KOPT-K1 (cell line): ENCODE measurements at regions not wholly inside any gene's neighbourhood (a gene's known extent, or its start where the extent isn't known, plus 50 kb on each side); places are given as distances from the start of the nearest gene placed in this dataset.

ENCODE experiments used
- H3K27ac ChIP-seq: fragments of 200-600 bp; sonication (generic); 2 replicates; pipeline ENCODE4 v1.5.1; 2016; ENCODE audit warnings: antibody characterized with exemption, mild to moderate bottlenecking, low read depth, low read length; ENCODE audit not compliant: poor library complexity, severe bottlenecking
- H3K36me3 ChIP-seq: fragments of 200-600 bp; sonication (generic); 2 replicates; pipeline ENCODE4 v1.5.1; 2017; ENCODE audit warnings: antibody characterized with exemption, mild to moderate bottlenecking, low read length, moderate library complexity; ENCODE audit not compliant: insufficient read depth
- H3K9me3 ChIP-seq: fragments of 200-600 bp; sonication (generic); 2 replicates; pipeline ENCODE4 v1.5.1; 2017; ENCODE audit warnings: antibody characterized with exemption, low read length, mild to moderate bottlenecking; ENCODE audit not compliant: insufficient read depth, poor library complexity, severe bottlenecking

DNA sequence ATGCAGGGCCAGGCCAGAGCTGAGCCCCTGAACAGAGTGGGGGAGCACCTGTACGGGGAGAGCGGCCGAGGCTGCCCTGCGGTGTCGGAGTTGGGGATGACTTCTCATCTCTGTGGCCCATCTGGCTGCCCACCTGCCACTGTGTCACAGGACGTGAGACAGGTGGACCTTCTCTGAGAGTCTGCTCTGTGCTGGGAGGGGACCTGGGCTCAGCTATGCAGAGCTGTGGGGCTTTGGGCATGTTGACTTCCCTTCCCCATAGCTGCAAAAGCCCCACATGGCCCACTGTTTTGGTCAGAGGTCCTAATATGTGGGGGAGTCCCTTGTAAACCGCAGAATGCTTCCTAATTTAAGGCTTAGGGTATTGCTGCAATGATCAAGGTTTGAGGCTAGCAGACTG, 68.0 kb upstream of the TRPM1 start:
- H3K9me3 ChIP-seq, result no peaks in the 10 kb centered on the region
- no peak overlapping the region for H3K27ac ChIP-seq
- no peaks in the 10 kb centered on the region for H3K36me3 ChIP-seq

DNA sequence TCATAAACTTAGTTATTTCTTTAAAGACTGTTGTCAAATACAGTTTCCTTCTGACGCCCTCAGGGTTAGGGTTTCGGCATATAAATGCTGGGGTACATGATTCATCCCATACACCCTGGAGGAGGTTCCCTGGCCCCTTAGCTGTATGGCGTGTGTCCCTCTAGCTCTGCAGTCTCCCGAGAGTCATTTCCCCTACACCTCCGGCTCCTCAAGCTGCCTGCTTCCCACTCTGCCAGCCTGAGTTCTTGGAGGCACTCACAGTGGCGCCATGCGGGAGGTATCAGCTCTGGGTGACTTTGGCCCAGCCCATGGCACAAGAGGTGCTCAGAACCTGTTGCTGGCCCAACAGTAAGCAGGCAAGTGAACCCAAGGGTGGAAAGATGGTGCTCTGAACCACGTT, 70.2 kb upstream of the TRPM1 start:
- H3K9me3 ChIP-seq, result no peaks in the 10 kb centered on the region
- no peaks in the 10 kb centered on the region for H3K36me3 ChIP-seq
- no peak overlapping the region for H3K27ac ChIP-seq

DNA sequence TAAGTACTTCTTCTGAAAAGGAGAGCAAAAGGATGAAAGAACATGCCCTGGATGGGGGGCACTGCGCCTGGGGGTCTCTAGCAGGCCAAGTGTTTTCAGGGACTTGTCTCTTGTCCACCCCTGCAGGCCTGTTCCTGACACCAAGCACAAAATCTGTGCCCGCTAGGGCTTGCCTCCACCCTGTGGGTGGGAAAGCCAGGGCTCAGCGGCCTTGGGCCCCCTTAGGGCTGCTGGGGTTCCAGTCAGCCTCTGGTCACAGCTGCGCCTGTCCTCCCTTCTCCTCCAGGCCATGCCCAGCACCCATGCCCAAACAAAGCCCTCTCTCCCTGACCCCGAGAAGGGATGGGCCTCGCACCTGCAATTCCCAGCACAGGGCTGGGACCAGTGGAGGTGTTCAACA, 71.1 kb upstream of the TRPM1 start:
- Histone ChIP-seq H3K9me3 (no peaks in the 10 kb centered on the region), H3K27ac (no peak overlapping the region), H3K36me3 (no peaks in the 10 kb centered on the region)

DNA sequence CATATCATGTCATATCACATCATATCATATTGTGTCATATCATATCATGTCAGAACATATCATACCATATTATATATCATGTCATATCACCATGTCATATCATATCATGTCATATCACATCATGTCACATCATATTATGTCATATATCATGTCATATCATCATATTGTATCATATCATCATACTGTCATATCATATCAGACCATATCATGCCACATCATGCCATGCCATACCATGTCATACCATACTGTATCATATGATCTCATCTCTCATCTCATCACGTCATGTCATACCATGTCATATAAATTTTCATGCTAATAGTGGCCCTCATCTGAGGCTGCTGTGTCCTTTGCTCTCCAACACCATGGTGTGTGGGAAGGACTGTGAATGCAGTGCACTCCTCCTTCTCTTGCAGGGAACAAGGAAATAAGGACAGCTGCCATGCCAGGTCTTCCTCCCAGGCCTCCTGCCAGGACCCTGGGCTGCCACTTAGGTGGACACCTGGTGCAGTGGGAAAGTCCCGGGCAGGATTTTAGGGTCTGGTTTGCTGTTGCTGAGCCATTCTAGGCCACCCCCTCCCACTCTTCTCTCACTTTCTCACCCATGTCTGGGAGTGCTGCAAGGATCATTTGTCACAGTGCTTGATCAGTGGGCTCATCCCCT, 72.4 kb upstream of the TRPM1 start:
- no peak overlapping the region for H3K27ac ChIP-seq

DNA sequence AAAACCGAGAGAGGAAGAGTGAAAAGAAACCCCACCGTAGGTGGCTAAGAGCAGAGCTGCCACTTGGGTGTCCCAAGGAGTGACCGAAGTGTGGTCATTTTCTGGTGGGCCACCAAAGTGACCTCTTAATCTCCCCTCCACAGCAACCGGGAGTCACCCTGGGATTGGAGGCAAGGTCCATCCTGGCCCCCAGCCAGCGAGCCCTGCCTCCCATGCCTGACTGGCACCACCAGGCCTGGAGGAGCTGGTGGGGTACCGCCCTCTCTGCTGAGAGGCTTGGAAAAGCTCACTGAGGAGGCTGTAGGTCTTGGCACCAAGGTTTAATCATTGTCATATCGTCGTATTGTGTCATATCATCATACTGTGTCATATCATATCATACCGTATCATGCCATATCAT, 74.0 kb upstream of the TRPM1 start:
- no peaks in the 10 kb centered on the region for H3K36me3 ChIP-seq
- H3K27ac ChIP-seq, result no peak overlapping the region
- H3K9me3 ChIP-seq, result no peaks in the 10 kb centered on the region

More for the DNA sequence above, 72.4 kb upstream of the TRPM1 start:
- H3K36me3 ChIP-seq, result no peaks in the 10 kb centered on the region
- no peaks in the 10 kb centered on the region for H3K9me3 ChIP-seq

DNA sequence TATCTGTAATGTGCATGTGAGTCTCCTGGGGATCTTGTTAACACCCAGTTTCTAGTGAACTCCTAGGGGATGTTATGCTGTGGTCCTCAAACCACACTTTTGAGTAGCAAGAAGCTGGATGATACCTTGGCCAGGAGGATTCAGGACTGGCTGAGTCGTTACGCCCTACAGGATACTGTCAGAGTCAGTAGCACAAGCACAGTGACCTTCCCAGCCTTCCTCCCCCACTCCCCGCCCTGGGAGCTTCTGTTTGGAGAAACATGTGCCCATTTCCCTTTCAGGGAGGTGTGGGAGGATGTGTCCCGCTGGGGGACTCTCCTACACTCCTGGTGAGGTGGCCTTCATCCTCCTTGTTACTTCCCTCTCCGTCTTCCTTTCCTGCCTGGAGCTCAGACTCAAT, 76.4 kb upstream of the TRPM1 start:
- Histone ChIP-seq H3K36me3 (no peaks in the 10 kb centered on the region), H3K27ac (no peak overlapping the region), H3K9me3 (peaks cover 9% of the 10 kb centered on the region)

DNA sequence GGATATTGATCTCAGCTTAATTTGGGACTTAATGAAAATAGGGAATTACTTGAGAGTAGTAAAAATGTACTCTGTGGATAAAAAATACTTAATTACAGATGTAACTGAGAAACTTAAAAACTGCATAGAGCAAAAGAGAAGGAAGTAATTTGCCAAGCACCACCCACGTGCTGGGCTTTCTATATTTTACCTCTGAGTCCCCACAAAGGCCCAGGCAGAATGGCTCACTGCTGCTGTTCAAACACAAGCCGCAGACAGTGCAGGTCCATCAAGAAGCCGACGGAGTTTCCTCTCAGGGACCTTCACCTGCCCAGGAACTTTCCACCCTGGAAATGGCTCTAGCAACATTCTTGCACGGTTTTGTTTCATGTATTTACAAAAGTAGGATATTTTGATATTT, 77.2 kb upstream of the TRPM1 start:
- no peaks in the 10 kb centered on the region for H3K36me3 ChIP-seq
- H3K9me3 ChIP-seq, result peaks cover 9% of the 10 kb centered on the region
- H3K27ac ChIP-seq, result no peak overlapping the region

DNA sequence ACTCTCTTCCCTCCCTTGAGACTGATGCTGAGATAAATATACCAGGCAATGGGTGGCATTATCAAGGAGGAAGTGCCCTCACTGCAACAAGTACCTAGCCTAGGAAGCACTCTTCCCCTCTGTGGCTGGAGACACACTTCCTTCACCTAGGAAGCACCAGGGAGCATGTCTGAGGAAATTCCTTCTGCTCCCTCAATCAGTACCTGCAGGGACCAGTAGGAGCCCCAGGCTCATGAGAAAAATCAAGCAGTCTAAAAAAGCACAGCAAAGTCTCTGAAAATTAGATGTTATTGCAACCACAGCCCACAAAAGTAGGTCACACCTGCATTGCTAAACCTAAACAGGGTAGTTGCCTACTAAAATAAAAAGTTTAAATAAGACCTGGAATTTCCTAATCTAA, 78.2 kb upstream of the TRPM1 start:
- Histone ChIP-seq H3K27ac (no peak overlapping the region), H3K9me3 (peaks cover 9% of the 10 kb centered on the region)

DNA sequence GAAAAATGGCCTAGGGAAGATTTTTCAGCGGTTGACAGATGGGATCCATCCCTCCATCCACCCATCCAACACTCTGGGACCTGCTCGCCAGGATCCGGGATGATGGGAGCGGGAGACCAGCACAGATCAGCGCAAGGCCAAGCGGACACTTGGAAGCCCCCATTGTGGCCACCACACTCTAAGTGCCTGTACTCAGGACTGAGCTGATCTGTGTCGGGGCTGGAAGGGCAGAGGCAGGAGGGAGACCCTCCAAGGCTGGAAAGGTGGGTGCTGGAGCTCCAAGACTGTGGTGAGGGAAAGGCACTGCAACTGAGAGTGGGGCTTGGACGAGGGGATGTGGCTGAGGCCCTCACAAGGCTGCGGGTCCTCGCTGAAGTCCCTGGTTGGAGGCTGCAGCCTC, 91.8 kb upstream of the TRPM1 start:
- peaks cover 19% of the 10 kb centered on the region for H3K9me3 ChIP-seq
- H3K36me3 ChIP-seq, result no peaks in the 10 kb centered on the region
- H3K27ac ChIP-seq, result no peak overlapping the region

More for the DNA sequence above, 78.2 kb upstream of the TRPM1 start:
- no peaks in the 10 kb centered on the region for H3K36me3 ChIP-seq

DNA sequence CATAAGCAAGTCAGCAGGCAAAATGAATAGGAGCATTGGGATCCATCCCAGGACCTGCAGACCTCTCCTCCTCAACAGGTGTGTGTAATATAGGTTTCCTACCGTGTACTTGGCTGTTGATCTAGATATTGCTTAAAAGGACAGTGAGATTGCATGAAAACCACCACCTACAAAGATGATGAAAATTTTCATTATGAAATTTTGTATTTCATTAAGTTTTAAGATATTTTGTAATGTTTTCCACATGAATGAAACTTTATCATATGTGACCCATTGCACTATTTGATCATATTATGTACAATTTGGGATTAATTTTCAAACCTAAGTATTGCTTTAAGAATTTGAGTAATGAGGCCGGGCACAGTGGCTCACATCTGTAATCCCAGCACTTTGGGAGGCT, 94.3 kb upstream of the TRPM1 start:
- H3K9me3 ChIP-seq, result no peaks in the 10 kb centered on the region
- no peaks in the 10 kb centered on the region for H3K36me3 ChIP-seq
- no peak overlapping the region for H3K27ac ChIP-seq

DNA sequence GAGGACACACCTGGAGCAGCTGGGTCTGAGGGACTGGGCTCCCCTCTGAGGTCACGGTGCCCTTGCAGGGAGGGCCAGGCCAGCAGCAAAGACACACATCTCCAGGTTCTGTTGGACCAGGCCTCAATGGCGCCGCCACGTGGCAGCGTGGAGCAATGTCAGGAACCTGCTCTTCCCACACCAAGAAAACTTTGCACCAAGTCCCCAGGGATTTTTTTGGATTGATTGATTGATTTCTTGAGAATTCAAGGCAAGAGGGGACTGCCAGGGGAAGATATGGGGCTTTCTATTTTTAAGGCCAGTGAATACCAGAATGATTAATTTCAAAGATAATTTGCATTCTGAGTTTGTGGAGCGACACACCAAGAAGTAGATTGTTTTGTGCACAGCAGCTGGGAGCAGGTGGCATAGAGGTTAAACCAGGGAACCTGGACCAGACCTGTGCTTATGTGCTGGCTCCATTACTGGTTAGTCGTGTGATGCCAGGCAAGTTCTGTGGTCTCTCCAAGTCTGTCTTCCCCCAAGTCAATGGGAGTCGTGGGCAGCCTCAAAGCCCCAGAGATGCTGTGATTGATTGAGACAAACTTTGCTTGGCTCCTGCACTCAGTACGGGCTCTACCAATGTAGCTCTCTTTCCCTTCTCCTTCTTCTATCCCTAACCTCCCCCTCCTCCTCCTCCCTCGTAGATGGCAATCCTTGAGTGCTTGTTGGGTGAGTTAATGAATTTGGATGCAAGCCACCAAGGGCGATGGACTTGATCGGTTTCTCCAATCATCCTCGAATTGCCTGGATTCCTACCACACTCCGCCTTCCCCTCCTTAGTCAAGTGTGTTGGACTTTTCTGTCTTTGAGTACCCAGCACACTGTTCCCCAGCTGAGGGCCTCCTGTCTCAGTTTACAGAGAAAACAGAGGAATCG, 96.2 kb upstream of the TRPM1 start:
- no peaks in the 10 kb centered on the region for H3K9me3 ChIP-seq
- H3K36me3 ChIP-seq, result no peaks in the 10 kb centered on the region

DNA sequence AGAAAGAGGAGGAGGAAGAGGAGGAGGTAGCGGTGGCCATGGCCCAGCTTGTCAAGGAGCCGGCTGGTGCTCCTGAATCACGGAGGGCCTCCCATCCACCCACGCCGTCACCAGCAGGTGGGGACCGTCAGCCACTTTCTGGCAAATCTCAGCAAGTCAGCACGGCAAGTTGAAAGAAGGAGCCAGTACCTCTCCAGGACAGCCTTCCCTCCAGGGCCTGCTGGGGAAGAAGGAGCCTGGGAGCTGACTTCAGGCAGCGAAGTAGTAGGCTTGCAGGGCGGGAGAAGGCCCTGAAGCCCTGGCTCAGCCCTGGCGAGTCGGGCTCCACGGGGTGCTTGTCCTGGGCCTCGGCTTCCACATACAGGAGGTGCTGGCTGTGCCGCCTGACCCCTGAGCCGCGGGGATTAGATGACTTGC, 99.2 kb upstream of the TRPM1 start:
- H3K36me3 ChIP-seq, result no peaks in the 10 kb centered on the region
- no peaks in the 10 kb centered on the region for H3K9me3 ChIP-seq
- H3K27ac ChIP-seq, result no peak overlapping the region

More for the DNA sequence above, 96.2 kb upstream of the TRPM1 start:
- H3K27ac ChIP-seq, result no peak overlapping the region

DNA sequence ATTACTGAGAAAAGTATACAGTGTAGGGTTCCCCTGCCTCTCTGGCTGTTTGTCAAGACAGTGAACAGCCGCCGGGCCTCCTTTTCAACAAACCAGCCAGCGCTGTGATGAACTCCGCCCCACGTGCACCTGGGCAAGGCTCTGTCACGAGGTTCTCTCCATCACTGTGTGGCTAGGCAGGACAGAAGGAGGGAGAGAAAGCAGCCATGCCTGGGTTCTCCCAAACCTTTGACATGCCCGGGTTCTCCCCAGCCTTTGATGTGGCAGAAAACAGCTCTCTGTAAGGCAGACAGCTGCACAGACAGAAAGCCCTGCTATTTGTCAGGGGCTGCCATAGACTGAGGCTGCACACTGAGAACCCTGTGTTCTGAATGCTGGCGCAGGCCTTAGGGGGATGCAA, 101.4 kb upstream of the TRPM1 start:
- Histone ChIP-seq H3K27ac (peak overlapping the region; percentile 28), H3K9me3 (no peaks in the 10 kb centered on the region), H3K36me3 (no peaks in the 10 kb centered on the region)

DNA sequence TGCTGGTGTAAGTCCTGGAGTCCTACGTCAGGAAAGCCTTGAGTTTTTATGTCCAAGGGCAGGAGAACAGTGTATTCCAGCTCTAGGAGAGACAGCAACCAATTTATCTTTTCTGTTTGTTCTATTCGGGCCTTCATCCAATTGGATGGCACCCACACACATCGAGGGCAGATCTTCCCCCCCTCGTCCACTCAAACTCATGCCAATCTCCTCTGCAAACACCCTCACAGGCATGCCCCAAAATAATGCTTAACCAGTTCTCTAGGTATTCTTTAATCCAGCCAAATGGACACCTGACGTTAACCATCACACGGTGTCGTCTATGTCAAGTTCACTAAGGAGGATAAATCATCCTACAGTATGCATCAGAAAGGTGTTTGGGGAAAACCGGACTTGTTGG, 102.5 kb upstream of the TRPM1 start:
- Histone ChIP-seq H3K9me3 (no peaks in the 10 kb centered on the region), H3K27ac (no peak overlapping the region), H3K36me3 (no peaks in the 10 kb centered on the region)

DNA sequence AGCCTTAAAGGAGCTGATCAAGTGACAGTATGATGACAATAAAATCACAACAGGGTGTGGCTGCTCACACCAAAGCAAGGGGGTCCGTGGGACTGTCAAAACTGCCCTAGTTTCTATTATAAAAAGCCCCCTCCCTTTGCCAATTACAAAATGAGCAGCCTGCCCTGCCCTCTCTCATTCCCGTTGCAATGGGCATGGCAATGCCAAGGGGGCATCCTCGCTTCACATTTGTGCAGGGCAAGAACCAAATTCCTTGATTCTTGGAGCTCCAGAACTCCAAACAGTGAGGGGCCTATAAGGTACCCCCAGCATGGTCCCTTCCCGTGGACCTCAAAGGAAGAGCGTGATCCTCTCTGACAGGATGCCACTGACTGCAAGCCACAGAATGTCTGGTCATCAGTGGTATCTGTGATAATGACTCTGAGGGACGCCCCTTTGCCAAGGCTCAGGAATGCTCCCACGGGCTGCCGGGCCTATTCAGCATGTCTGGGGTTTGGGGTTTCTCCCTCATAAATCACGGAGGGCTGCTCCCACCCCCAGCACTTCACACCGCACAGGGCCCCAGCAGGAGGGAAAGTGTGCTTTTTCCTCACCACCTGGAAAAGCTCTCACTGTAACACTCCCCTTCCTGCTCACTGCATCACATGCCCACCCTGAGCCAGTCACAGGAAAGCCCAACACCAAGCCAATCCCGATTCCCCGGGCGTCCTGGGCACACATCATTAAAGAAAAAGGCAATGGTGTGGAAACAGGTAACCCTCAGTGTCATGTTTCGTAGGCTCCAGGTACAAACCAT, 105.1 kb upstream of the TRPM1 start:
- Histone ChIP-seq H3K36me3 (no peaks in the 10 kb centered on the region), H3K9me3 (no peaks in the 10 kb centered on the region), H3K27ac (no peak overlapping the region)
